GM12892 (cell line): ENCODE measurements at regions not wholly inside any gene's neighbourhood (a gene's known extent, or its start where the extent isn't known, plus 50 kb on each side); places are given as distances from the start of the nearest gene placed in this dataset.

ENCODE experiments used
- POLR2A ChIP-seq: IDR thresholded peaks from 2 replicates; pipeline ENCODE4 v1.6.1; 2011; ENCODE audit warnings: low read depth, low read length, control low read depth
- POLR2AphosphoS5 ChIP-seq: IDR thresholded peaks from 2 replicates; pipeline ENCODE4 v1.6.1; 2011; ENCODE audit warnings: low read depth, low read length, control low read depth
- TAF1 ChIP-seq: IDR thresholded peaks from 2 replicates; pipeline ENCODE4 v1.6.1; 2011; ENCODE audit warnings: low read depth, mild to moderate bottlenecking, control low read depth, low read length, borderline replicate concordance

GRCh38 chr12:43169115-43169681, 382.8 kb downstream of the ADAMTS20 start:
- no peak for TF ChIP-seq POLR2AphosphoS5
- TF ChIP-seq POLR2A, result no peak
- no peak for TF ChIP-seq TAF1
